Osteoblast (primary cell): ENCODE measurements at regions not wholly inside any gene's neighbourhood (a gene's known extent, or its start where the extent isn't known, plus 50 kb on each side); places are given as distances from the start of the nearest gene placed in this dataset.

Source experiments
- DNase-seq: peaks from one replicate; pipeline ENCODE4 v3.0.0; 2011; ENCODE audit warnings: low spot score, mixed read lengths; ENCODE audit not compliant: insufficient read length; ENCODE audit errors: missing footprints
- H2AFZ ChIP-seq: 2 replicates; pipeline ENCODE4 v1.6.0; 2011; ENCODE audit warnings: mild to moderate bottlenecking, low read length
- H3K27ac ChIP-seq: 2 replicates; pipeline ENCODE4 v1.5.1; 2011; ENCODE audit warnings: mild to moderate bottlenecking, low read depth, low read length, moderate library complexity
- H3K27me3 ChIP-seq: 2 replicates; pipeline ENCODE4 v1.6.0; 2012; ENCODE audit warnings: mild to moderate bottlenecking, control low read depth, inconsistent platforms, low read length, moderate library complexity; ENCODE audit not compliant: insufficient read depth
- H3K36me3 ChIP-seq: 2 replicates; pipeline ENCODE4 v1.5.1; 2011; ENCODE audit warnings: mild to moderate bottlenecking, low read length, control low read depth, moderate library complexity; ENCODE audit not compliant: insufficient read depth
- H3K4me1 ChIP-seq: 2 replicates; pipeline ENCODE4 v1.5.1; 2011; ENCODE audit warnings: mild to moderate bottlenecking, low read length, control low read depth, moderate library complexity; ENCODE audit not compliant: insufficient read depth
- H3K4me2 ChIP-seq: 2 replicates; pipeline ENCODE4 v1.6.0; 2011; ENCODE audit warnings: mild to moderate bottlenecking, low read length; ENCODE audit not compliant: insufficient read depth
- H3K4me3 ChIP-seq: fragments of 200-600 bp; sonication (generic); 3 replicates; pipeline ENCODE4 v1.5.1; 2012; ENCODE audit warnings: mild to moderate bottlenecking, low read length, inconsistent platforms; ENCODE audit not compliant: insufficient read depth
- H3K79me2 ChIP-seq: 2 replicates; pipeline ENCODE4 v1.6.0; 2012; ENCODE audit warnings: mild to moderate bottlenecking, low read length, control low read depth, inconsistent platforms; ENCODE audit not compliant: insufficient read depth
- H3K9me3 ChIP-seq: 2 replicates; pipeline ENCODE4 v1.5.1; 2011; ENCODE audit warnings: low read depth, low read length, control low read depth
- H4K20me1 ChIP-seq: 2 replicates; pipeline ENCODE4 v1.6.0; 2012; ENCODE audit warnings: mild to moderate bottlenecking, low read length, control low read depth; ENCODE audit not compliant: insufficient read depth
- CTCF ChIP-seq: IDR thresholded peaks from 2 replicates; pipeline ENCODE4 v1.5.1; 2011; ENCODE audit warnings: mild to moderate bottlenecking, low read depth, low read length, moderate library complexity; ENCODE audit errors: extremely low read depth

GRCh38 chr4:81919810-81920209 lies 448.1 kb upstream of the RASGEF1B start:
- TF ChIP-seq CTCF: no peak
- no peak overlapping the region for H3K27ac ChIP-seq
- H3K36me3 ChIP-seq: no peaks in the 10 kb centered on the region
- no peaks in the 10 kb centered on the region for H3K4me1 ChIP-seq
- no peak overlapping the region for H2AFZ ChIP-seq
- H4K20me1 ChIP-seq: no peaks in the 10 kb centered on the region
- no peaks in the 10 kb centered on the region for H3K9me3 ChIP-seq
- H3K4me2 ChIP-seq: no peak overlapping the region
- no peaks in the 10 kb centered on the region for H3K79me2 ChIP-seq
- no peak overlapping the region for H3K4me3 ChIP-seq
- no peaks in the 10 kb centered on the region for H3K27me3 ChIP-seq
- no peak for DNase-seq

GRCh38 chr4:81919223-81919622 lies 447.5 kb upstream of the RASGEF1B start:
- Histone ChIP-seq H3K4me2 (no peak overlapping the region), H3K9me3 (no peaks in the 10 kb centered on the region), H4K20me1 (no peaks in the 10 kb centered on the region), H3K27ac (no peak overlapping the region), H3K27me3 (no peaks in the 10 kb centered on the region), H3K36me3 (no peaks in the 10 kb centered on the region), H3K4me3 (no peak overlapping the region), H3K79me2 (no peaks in the 10 kb centered on the region), H3K4me1 (no peaks in the 10 kb centered on the region), H2AFZ (no peak overlapping the region)
- peak; percentile 6 for DNase-seq
- peak; percentile 28 for TF ChIP-seq CTCF

- no peak for TF ChIP-seq CTCF
- no peak overlapping the region for H3K4me3 ChIP-seq
- H3K79me2 ChIP-seq: no peaks in the 10 kb centered on the region
- H3K4me1 ChIP-seq: no peaks in the 10 kb centered on the region
- no peaks in the 10 kb centered on the region for H3K9me3 ChIP-seq
- no peak overlapping the region for H3K4me2 ChIP-seq
- no peaks in the 10 kb centered on the region for H4K20me1 ChIP-seq
- DNase-seq: no peak
- no peak overlapping the region for H3K27ac ChIP-seq
- no peaks in the 10 kb centered on the region for H3K27me3 ChIP-seq
- H2AFZ ChIP-seq: no peak overlapping the region
- H3K36me3 ChIP-seq: no peaks in the 10 kb centered on the region
These were observed 443.7 kb upstream of the RASGEF1B start for GRCh38 chr4:81915430-81915829.

GRCh38 chr4:81914623-81915022 lies 442.9 kb upstream of the RASGEF1B start:
- DNase-seq: no peak
- Histone ChIP-seq H4K20me1 (no peaks in the 10 kb centered on the region), H3K9me3 (no peaks in the 10 kb centered on the region), H3K4me1 (no peaks in the 10 kb centered on the region), H3K79me2 (no peaks in the 10 kb centered on the region), H3K36me3 (no peaks in the 10 kb centered on the region), H2AFZ (no peak overlapping the region), H3K27me3 (no peaks in the 10 kb centered on the region), H3K4me2 (no peak overlapping the region), H3K4me3 (no peak overlapping the region), H3K27ac (no peak overlapping the region)
- TF ChIP-seq CTCF: no peak
